ENCODE measurements at regions not wholly inside any gene's neighbourhood (a gene's known extent, or its start where the extent isn't known, plus 50 kb on each side); places are given as distances from the start of the nearest gene placed in this dataset.

DNA sequence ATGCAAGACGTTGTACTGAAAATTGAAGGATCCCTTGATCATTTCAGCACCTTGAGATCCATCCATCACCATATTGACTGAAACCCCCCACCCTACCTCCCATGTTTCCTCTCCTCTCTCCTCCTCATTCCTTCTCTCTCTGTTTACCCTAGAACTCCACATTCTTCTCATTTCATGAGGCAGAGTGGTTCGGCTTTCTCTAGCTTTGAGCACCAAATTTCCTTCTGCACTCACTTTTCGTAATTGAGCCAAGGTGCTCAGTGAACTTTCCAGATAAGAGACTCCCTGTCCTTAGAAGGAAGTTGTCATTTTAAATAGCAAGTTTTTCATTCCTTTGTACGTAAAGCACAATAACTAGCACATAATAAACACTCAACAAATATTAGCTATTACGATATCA is 108.3 kb upstream of the SLC34A2 start:
- no peak for TF ChIP-seq ARNT (IDR thresholded peaks at IDR 0.05)
- TF ChIP-seq HDGF (IDR thresholded peaks at IDR 0.05; ENCODE audit: borderline replicate concordance), result no peak
